ENCODE measurements at regions not wholly inside any gene's neighbourhood (a gene's known extent, or its start where the extent isn't known, plus 50 kb on each side); places are given as distances from the start of the nearest gene placed in this dataset.

DNA sequence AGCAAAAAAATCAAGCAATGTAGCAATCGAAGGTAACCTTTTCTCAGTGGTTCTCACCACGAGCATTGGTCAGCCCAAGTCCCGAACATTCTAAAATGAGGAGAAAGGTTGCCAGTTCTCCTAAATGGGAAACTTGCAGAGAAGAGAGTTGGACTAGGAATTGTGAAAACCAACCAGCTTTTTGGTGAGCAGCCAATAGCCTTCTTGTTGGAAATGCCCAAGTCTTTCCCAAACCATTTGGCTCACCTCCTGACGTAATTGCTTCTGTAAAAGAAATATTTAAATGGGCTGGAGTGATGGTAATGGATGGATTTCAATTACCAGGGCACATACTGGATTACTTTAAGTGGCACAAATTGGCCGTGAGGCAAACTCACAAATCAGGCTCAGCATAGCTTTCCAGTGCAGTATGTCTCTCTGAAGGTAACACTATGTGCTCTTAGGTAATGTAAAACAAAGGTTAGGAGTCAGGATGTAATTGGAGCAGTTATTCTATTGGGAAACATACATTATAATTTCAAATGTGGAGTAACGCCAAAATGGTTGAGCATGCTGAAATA, 423.2 kb downstream of the KLF5 start:
- H3K4me1 ChIP-seq (ENCODE audit: control insufficient read depth, insufficient read depth, low read length), result no peaks in the 10 kb centered on the region
- no peak overlapping the region for H3K23ac ChIP-seq (ENCODE audit: low read depth, low read length)
- dilution Hi-C loops (cut with HindIII; ENCODE audit: low sequenced_read_pairs, unreplicated experiment), result no loop called here
- no peaks in the 10 kb centered on the region for H3K9me3 ChIP-seq (ENCODE audit: control insufficient read depth, insufficient read depth, low read length)
- H3K9me1 ChIP-seq (ENCODE audit: insufficient read depth, low read length), result no peaks in the 10 kb centered on the region
- H4K5ac ChIP-seq (ENCODE audit: low read depth, low read length), result no peak overlapping the region
- no TSS peak for BruUV-seq (replicated peaks)
- H2BK15ac ChIP-seq (ENCODE audit: low read depth, low read length), result no peak overlapping the region
- H2BK20ac ChIP-seq (ENCODE audit: low read depth, low read length), result no peak overlapping the region
- ChIA-PET CTCF (no interaction called here), POLR2A (ENCODE audit: unreplicated experiment) (no interaction called here)
- no peak overlapping the region for H2AK9ac ChIP-seq (replicated peaks; ENCODE audit: low read depth, low read length, poor library complexity)
- no peak overlapping the region for H2AK5ac ChIP-seq (ENCODE audit: low read depth, low read length)
- no peaks in the 10 kb centered on the region for H3K79me1 ChIP-seq (ENCODE audit: low read depth in 1 of 2, low read length in 2 of 2)
- no peak overlapping the region for H3K4me2 ChIP-seq (ENCODE audit: low read depth, low read length)
- H3K27ac ChIP-seq (ENCODE audit: insufficient read depth, low read length), result no peak overlapping the region
- H4K20me1 ChIP-seq (ENCODE audit: insufficient read depth, low read length), result no peaks in the 10 kb centered on the region
- no peak overlapping the region for H4K8ac ChIP-seq (ENCODE audit: low read depth in 2 of 2, low read length in 2 of 2)
- no peak overlapping the region for H3K4me3 ChIP-seq (ENCODE audit: insufficient read depth, low read depth, low read length)
- H3K14ac ChIP-seq (replicated peaks; ENCODE audit: low read depth, low read length), result no peak overlapping the region
- DNase-seq, result no peak
- no peaks in the 10 kb centered on the region for H3K27me3 ChIP-seq (ENCODE audit: control insufficient read depth, insufficient read depth, low read length)
- ATAC-seq (ENCODE audit: low read depth), result no peak
- no peak overlapping the region for H3K56ac ChIP-seq (ENCODE audit: extremely low read depth, insufficient read depth, low read length)
- no peak overlapping the region for H3K9ac ChIP-seq (ENCODE audit: low read depth, low read length)
- H2BK120ac ChIP-seq (ENCODE audit: low read depth, low read length), result no peak overlapping the region
- TF ChIP-seq MXI1 (IDR thresholded peaks at IDR 0.05; ENCODE audit: borderline replicate concordance, low read depth, low read length), result no peak
- no peak for TF ChIP-seq USF2 (IDR thresholded peaks at IDR 0.05; ENCODE audit: low read depth, low read length)
- no peak for TF ChIP-seq RFX5 (IDR thresholded peaks at IDR 0.05; ENCODE audit: low read depth, low read length)
- no peak for TF ChIP-seq RAD21 (IDR thresholded peaks at IDR 0.05; ENCODE audit: low read length)
- H2AFZ ChIP-seq (replicated peaks; ENCODE audit: low read length, poor library complexity), result no peak overlapping the region
- in situ Hi-C loops (cut with MboI; ENCODE audit: low sequenced_read_pairs), result no loop called here
- H4K91ac ChIP-seq (ENCODE audit: insufficient read depth, low read depth, low read length), result no peak overlapping the region
- intact Hi-C loops (cut with micrococcal nuclease), result no loop called here
- H3K4ac ChIP-seq (ENCODE audit: low read depth, low read length), result no peak overlapping the region
- no peak overlapping the region for H2BK5ac ChIP-seq (ENCODE audit: low read depth, low read length, poor library complexity, severe bottlenecking)
- H3K18ac ChIP-seq (ENCODE audit: low read depth, low read length), result no peak overlapping the region
- 57% methylated on average over 1 of the region's 6 CpGs; no CpG with 5 or more reads in 1 of the 2 experiments for WGBS, 2 experiments (ENCODE audit: extremely low coverage in 2 of 2, insufficient read length in 1 of 2)
- H3K36me3 ChIP-seq (ENCODE audit: control insufficient read depth, insufficient read depth, low read length), result no peaks in the 10 kb centered on the region
